ENCODE measurements at regions not wholly inside any gene's neighbourhood (a gene's known extent, or its start where the extent isn't known, plus 50 kb on each side); places are given as distances from the start of the nearest gene placed in this dataset.

- TF ChIP-seq, protein P1, sequence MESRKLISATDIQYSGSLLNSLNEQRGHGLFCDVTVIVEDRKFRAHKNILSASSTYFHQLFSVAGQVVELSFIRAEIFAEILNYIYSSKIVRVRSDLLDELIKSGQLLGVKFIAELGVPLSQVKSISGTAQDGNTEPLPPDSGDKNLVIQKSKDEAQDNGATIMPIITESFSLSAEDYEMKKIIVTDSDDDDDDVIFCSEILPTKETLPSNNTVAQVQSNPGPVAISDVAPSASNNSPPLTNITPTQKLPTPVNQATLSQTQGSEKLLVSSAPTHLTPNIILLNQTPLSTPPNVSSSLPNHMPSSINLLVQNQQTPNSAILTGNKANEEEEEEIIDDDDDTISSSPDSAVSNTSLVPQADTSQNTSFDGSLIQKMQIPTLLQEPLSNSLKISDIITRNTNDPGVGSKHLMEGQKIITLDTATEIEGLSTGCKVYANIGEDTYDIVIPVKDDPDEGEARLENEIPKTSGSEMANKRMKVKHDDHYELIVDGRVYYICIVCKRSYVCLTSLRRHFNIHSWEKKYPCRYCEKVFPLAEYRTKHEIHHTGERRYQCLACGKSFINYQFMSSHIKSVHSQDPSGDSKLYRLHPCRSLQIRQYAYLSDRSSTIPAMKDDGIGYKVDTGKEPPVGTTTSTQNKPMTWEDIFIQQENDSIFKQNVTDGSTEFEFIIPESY (IDR thresholded peaks at IDR 0.05; ENCODE audit: borderline replicate concordance, low read depth), result no peak
- TF ChIP-seq EP300 (IDR thresholded peaks at IDR 0.05; ENCODE audit: borderline replicate concordance in 1 of 2, low read depth in 1 of 2, low read length in 1 of 2) (no peak), TCF12 (IDR thresholded peaks at IDR 0.05) (no peak), RXRA (IDR thresholded peaks at IDR 0.05; ENCODE audit: borderline replicate concordance, low read depth) (no peak), FOXJ3 (CRISPR knock-in tag; IDR thresholded peaks at IDR 0.05) (no peak), REST (IDR thresholded peaks at IDR 0.05; ENCODE audit: low read depth, low read length) (no peak), GABPA (IDR thresholded peaks at IDR 0.05; ENCODE audit: low read depth) (no peak)
- TF ChIP-seq, protein P2, sequence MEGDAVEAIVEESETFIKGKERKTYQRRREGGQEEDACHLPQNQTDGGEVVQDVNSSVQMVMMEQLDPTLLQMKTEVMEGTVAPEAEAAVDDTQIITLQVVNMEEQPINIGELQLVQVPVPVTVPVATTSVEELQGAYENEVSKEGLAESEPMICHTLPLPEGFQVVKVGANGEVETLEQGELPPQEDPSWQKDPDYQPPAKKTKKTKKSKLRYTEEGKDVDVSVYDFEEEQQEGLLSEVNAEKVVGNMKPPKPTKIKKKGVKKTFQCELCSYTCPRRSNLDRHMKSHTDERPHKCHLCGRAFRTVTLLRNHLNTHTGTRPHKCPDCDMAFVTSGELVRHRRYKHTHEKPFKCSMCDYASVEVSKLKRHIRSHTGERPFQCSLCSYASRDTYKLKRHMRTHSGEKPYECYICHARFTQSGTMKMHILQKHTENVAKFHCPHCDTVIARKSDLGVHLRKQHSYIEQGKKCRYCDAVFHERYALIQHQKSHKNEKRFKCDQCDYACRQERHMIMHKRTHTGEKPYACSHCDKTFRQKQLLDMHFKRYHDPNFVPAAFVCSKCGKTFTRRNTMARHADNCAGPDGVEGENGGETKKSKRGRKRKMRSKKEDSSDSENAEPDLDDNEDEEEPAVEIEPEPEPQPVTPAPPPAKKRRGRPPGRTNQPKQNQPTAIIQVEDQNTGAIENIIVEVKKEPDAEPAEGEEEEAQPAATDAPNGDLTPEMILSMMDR (IDR thresholded peaks at IDR 0.05), result no peak
These were observed 351.4 kb upstream of the CDH4 start (continued) for GRCh38 chr20:60900618-60901017.

- H2AFZ ChIP-seq (ENCODE audit: low read depth), result no peak overlapping the region
- DNase-seq, result no peak
- H3K27me3 ChIP-seq (ENCODE audit: insufficient read depth), result no peaks in the 10 kb centered on the region
- H3K4me2 ChIP-seq, result no peak overlapping the region
- ChIA-PET POLR2A (no interaction called here), CTCF (interaction anchor here (1.6 kb wide), 1 partner anchor 691 kb away, joined by 3 read pairs; no protein-coding TSS in a partner anchor)
- no peaks in the 10 kb centered on the region for H3K9me3 ChIP-seq
- no peaks in the 10 kb centered on the region for H3F3A ChIP-seq (replicated peaks; ENCODE audit: insufficient read depth)
- no peaks in the 10 kb centered on the region for H4K20me1 ChIP-seq (ENCODE audit: insufficient read depth)
- no peaks in the 10 kb centered on the region for H3K9me2 ChIP-seq
- no peak overlapping the region for H3K9ac ChIP-seq
- no peaks in the 10 kb centered on the region for H3K36me3 ChIP-seq (replicated peaks in 1 of 2; ENCODE audit: control insufficient read depth in 1 of 2, insufficient read depth in 2 of 2, low read length in 1 of 2)
- H3K4me1 ChIP-seq (ENCODE audit: control insufficient read depth in 1 of 2, insufficient read depth in 2 of 2, low read depth in 1 of 2, low read length in 1 of 2), result no peaks in the 10 kb centered on the region
- no peak overlapping the region for H3K4me3 ChIP-seq (ENCODE audit: low read depth in 2 of 2, low read length in 1 of 2)
- no peak overlapping the region for H3K27ac ChIP-seq (ENCODE audit: low read depth in 2 of 2, low read length in 1 of 2)
- 13% methylated on average over 1 of the region's 1 CpG for WGBS (ENCODE audit: low lambda C conversion rate)
- no peaks in the 10 kb centered on the region for H3K79me2 ChIP-seq (ENCODE audit: insufficient read depth)
- TF ChIP-seq, protein P3, sequence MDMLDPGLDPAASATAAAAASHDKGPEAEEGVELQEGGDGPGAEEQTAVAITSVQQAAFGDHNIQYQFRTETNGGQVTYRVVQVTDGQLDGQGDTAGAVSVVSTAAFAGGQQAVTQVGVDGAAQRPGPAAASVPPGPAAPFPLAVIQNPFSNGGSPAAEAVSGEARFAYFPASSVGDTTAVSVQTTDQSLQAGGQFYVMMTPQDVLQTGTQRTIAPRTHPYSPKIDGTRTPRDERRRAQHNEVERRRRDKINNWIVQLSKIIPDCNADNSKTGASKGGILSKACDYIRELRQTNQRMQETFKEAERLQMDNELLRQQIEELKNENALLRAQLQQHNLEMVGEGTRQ (IDR thresholded peaks at IDR 0.05; ENCODE audit: borderline replicate concordance, low read depth, low read length), result no peak
- TF ChIP-seq SIN3A (IDR thresholded peaks at IDR 0.05; ENCODE audit: borderline replicate concordance, low read depth, low read length) (no peak), SMC3 (IDR thresholded peaks at IDR 0.05; ENCODE audit: low read depth, low read length) (no peak), REST (IDR thresholded peaks at IDR 0.05; ENCODE audit: low read depth, low read length) (no peak), RXRA (IDR thresholded peaks at IDR 0.05; ENCODE audit: borderline replicate concordance, low read depth) (no peak), ELF1 (IDR thresholded peaks at IDR 0.05) (no peak), TEAD4 (IDR thresholded peaks at IDR 0.05; ENCODE audit: borderline replicate concordance, insufficient read depth) (no peak)
- TF ChIP-seq, protein P4, sequence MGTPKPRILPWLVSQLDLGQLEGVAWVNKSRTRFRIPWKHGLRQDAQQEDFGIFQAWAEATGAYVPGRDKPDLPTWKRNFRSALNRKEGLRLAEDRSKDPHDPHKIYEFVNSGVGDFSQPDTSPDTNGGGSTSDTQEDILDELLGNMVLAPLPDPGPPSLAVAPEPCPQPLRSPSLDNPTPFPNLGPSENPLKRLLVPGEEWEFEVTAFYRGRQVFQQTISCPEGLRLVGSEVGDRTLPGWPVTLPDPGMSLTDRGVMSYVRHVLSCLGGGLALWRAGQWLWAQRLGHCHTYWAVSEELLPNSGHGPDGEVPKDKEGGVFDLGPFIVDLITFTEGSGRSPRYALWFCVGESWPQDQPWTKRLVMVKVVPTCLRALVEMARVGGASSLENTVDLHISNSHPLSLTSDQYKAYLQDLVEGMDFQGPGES (IDR thresholded peaks at IDR 0.05; ENCODE audit: low read depth, low read length), result no peak
- TF ChIP-seq, protein P2 (IDR thresholded peaks at IDR 0.05), result no peak
These were observed 350.2 kb upstream of the CDH4 start for GRCh38 chr20:60901831-60902230.

Data from SK-N-SH (cell line).